Neural cell (in vitro differentiated cells): ENCODE measurements at regions not wholly inside any gene's neighbourhood (a gene's known extent, or its start where the extent isn't known, plus 50 kb on each side); places are given as distances from the start of the nearest gene placed in this dataset.

ENCODE experiments used
- H2AFZ ChIP-seq: fragments of 200-600, 300-800 bp; sonication (generic), shearing (Covaris generic); 2 replicates; pipeline ENCODE4 v1.6.0; 2014; ENCODE audit warnings: low read depth, mild to moderate bottlenecking, antibody characterized with exemption, low read length, moderate library complexity
- H3F3A ChIP-seq: fragments of 200-600 bp; shearing (Covaris generic); 2 replicates; pipeline ENCODE4 v1.6.1; 2016; ENCODE audit warnings: mild to moderate bottlenecking, moderate library complexity, mixed read lengths, antibody characterized with exemption, low read length; ENCODE audit not compliant: insufficient read depth, poor library complexity, severe bottlenecking
- H3K27ac ChIP-seq: fragments of 200-600, 300-800 bp; sonication (generic), shearing (Covaris generic); 2 replicates; pipeline ENCODE4 v1.5.1; 2014; ENCODE audit warnings: mild to moderate bottlenecking, low read length, moderate library complexity
- H3K27me3 ChIP-seq: fragments of 300-800, 200-600 bp; sonication (generic), shearing (Covaris generic); 2 replicates; pipeline ENCODE4 v1.6.0; 2014; ENCODE audit warnings: mild to moderate bottlenecking, low read depth, low read length, moderate library complexity; ENCODE audit not compliant: insufficient read depth
- H3K36me3 ChIP-seq: fragments of 300-800, 200-600 bp; sonication (generic), shearing (Covaris generic); 2 replicates; pipeline ENCODE4 v1.5.1; 2014; ENCODE audit warnings: mild to moderate bottlenecking, antibody characterized with exemption, low read length, moderate library complexity; ENCODE audit not compliant: insufficient read depth
- H3K4me2 ChIP-seq: fragments of 300-800, 200-600 bp; sonication (generic), shearing (Covaris generic); 2 replicates; pipeline ENCODE4 v1.6.0; 2014; ENCODE audit warnings: mild to moderate bottlenecking, low read length
- H3K4me3 ChIP-seq: fragments of 300-800, 200-600 bp; sonication (generic), shearing (Covaris generic); 2 replicates; pipeline ENCODE4 v1.5.1; 2014; ENCODE audit warnings: mild to moderate bottlenecking, low read length, moderate library complexity
- H3K79me2 ChIP-seq: fragments of 200-600 bp; shearing (Covaris generic); replicated peaks from 2 replicates; pipeline ENCODE4 v1.6.0; 2014; ENCODE audit warnings: mild to moderate bottlenecking, low read length, moderate library complexity; ENCODE audit not compliant: insufficient read depth
- H3K9ac ChIP-seq: fragments of 300-800, 200-600 bp; sonication (generic), shearing (Covaris generic); 2 replicates; pipeline ENCODE4 v1.6.1; 2016; ENCODE audit warnings: mild to moderate bottlenecking, low read length, mixed read lengths
- H3K9me2 ChIP-seq: fragments of 200-600 bp; shearing (Covaris generic); 2 replicates; pipeline ENCODE4 v1.6.1; 2016; ENCODE audit warnings: mild to moderate bottlenecking, low read length, mixed read lengths; ENCODE audit not compliant: insufficient read depth
- H3K9me3 ChIP-seq: fragments of 200-600, 300-800 bp; sonication (generic), shearing (Covaris generic); 2 replicates; pipeline ENCODE4 v1.6.1; 2016; ENCODE audit warnings: mild to moderate bottlenecking, mixed run types, low read length, moderate library complexity, mixed read lengths
- H4K20me1 ChIP-seq: fragments of 200-600 bp; shearing (Covaris generic); 2 replicates; pipeline ENCODE4 v1.6.1; 2016; ENCODE audit warnings: mild to moderate bottlenecking, mixed run types; ENCODE audit not compliant: insufficient read depth
- EP300 ChIP-seq: fragments of 450-650 bp; conservative IDR thresholded peaks from 2 replicates; pipeline ENCODE4 v1.6.1; 2014; ENCODE audit warnings: antibody characterized with exemption, mild to moderate bottlenecking, moderate library complexity; ENCODE audit not compliant: poor library complexity, severe bottlenecking
- EZH2 ChIP-seq: fragments of 200-600, 300-800 bp; shearing (Covaris generic), sonication (generic); IDR thresholded peaks from 2 replicates; pipeline ENCODE4 v1.6.1; 2014; ENCODE audit warnings: antibody characterized with exemption, low read length, borderline replicate concordance, mild to moderate bottlenecking; ENCODE audit not compliant: insufficient read depth, poor library complexity, severe bottlenecking
- MXI1 ChIP-seq: fragments of 450-650 bp; conservative IDR thresholded peaks from 2 replicates; pipeline ENCODE4 v1.6.1; 2014; ENCODE audit warnings: antibody characterized with exemption, mild to moderate bottlenecking; ENCODE audit not compliant: poor library complexity, severe bottlenecking
- POLR2AphosphoS5 ChIP-seq: IDR thresholded peaks from 2 replicates; pipeline ENCODE4 v1.6.1; 2012
- RAD21 ChIP-seq: fragments of 450-650 bp; conservative IDR thresholded peaks from 2 replicates; pipeline ENCODE4 v1.6.1; 2014; ENCODE audit warnings: antibody characterized with exemption, mild to moderate bottlenecking, moderate library complexity
- SMC3 ChIP-seq: fragments of 450-650 bp; conservative IDR thresholded peaks from 2 replicates; pipeline ENCODE4 v1.6.1; 2014; ENCODE audit warnings: antibody characterized with exemption, mild to moderate bottlenecking, moderate library complexity; ENCODE audit not compliant: poor library complexity
- TAF1 ChIP-seq: IDR thresholded peaks from 2 replicates; pipeline ENCODE4 v1.6.1; 2012; ENCODE audit warnings: low read depth
- TF ChIP-seq, protein P1 (sequence below): fragments of 450-650 bp; IDR thresholded peaks from 2 replicates; pipeline ENCODE4 v1.5.1; 2014; ENCODE audit warnings: antibody characterized with exemption, mild to moderate bottlenecking, moderate library complexity; ENCODE audit not compliant: poor library complexity, severe bottlenecking
- TF ChIP-seq, protein P2 (sequence below): IDR thresholded peaks from 2 replicates; pipeline ENCODE4 v1.6.1; 2012; ENCODE audit warnings: borderline replicate concordance

DNA sequence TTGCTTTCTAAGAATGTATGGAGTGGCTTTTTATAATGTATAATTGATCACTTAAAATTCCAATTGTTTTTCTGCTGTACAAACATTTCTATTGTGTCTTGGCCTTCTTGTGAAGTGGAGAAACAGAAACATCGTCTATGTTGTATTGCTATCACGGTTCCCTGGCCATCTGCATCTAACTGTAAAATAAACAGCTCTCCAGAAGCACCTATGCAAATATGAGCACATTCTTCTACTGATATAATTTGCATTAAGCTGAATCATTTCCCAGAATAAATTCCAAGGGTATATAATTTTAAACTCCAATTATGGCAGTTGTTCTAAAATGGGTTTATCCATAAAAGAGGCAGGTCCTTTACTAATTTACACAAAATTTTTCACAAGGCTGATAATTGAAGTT, 261.6 kb upstream of the STS start:
- Histone ChIP-seq H3F3A (no peaks in the 10 kb centered on the region), H3K4me2 (no peak overlapping the region), H3K9me2 (no peaks in the 10 kb centered on the region), H4K20me1 (no peaks in the 10 kb centered on the region), H3K9ac (no peak overlapping the region), H3K9me3 (no peaks in the 10 kb centered on the region), H3K27me3 (no peaks in the 10 kb centered on the region), H2AFZ (no peak overlapping the region), H3K4me3 (no peak overlapping the region), H3K36me3 (no peaks in the 10 kb centered on the region), H3K27ac (no peak overlapping the region), H3K79me2 (no peaks in the 10 kb centered on the region)
- no peak for TF ChIP-seq MXI1
- TF ChIP-seq, protein P1, sequence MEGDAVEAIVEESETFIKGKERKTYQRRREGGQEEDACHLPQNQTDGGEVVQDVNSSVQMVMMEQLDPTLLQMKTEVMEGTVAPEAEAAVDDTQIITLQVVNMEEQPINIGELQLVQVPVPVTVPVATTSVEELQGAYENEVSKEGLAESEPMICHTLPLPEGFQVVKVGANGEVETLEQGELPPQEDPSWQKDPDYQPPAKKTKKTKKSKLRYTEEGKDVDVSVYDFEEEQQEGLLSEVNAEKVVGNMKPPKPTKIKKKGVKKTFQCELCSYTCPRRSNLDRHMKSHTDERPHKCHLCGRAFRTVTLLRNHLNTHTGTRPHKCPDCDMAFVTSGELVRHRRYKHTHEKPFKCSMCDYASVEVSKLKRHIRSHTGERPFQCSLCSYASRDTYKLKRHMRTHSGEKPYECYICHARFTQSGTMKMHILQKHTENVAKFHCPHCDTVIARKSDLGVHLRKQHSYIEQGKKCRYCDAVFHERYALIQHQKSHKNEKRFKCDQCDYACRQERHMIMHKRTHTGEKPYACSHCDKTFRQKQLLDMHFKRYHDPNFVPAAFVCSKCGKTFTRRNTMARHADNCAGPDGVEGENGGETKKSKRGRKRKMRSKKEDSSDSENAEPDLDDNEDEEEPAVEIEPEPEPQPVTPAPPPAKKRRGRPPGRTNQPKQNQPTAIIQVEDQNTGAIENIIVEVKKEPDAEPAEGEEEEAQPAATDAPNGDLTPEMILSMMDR = no peak
- no peak for TF ChIP-seq POLR2AphosphoS5
- TF ChIP-seq, protein P2, sequence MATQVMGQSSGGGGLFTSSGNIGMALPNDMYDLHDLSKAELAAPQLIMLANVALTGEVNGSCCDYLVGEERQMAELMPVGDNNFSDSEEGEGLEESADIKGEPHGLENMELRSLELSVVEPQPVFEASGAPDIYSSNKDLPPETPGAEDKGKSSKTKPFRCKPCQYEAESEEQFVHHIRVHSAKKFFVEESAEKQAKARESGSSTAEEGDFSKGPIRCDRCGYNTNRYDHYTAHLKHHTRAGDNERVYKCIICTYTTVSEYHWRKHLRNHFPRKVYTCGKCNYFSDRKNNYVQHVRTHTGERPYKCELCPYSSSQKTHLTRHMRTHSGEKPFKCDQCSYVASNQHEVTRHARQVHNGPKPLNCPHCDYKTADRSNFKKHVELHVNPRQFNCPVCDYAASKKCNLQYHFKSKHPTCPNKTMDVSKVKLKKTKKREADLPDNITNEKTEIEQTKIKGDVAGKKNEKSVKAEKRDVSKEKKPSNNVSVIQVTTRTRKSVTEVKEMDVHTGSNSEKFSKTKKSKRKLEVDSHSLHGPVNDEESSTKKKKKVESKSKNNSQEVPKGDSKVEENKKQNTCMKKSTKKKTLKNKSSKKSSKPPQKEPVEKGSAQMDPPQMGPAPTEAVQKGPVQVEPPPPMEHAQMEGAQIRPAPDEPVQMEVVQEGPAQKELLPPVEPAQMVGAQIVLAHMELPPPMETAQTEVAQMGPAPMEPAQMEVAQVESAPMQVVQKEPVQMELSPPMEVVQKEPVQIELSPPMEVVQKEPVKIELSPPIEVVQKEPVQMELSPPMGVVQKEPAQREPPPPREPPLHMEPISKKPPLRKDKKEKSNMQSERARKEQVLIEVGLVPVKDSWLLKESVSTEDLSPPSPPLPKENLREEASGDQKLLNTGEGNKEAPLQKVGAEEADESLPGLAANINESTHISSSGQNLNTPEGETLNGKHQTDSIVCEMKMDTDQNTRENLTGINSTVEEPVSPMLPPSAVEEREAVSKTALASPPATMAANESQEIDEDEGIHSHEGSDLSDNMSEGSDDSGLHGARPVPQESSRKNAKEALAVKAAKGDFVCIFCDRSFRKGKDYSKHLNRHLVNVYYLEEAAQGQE = no peak
- no peak for TF ChIP-seq EZH2
- no peak for TF ChIP-seq TAF1
- TF ChIP-seq RAD21 = no peak
- no peak for TF ChIP-seq EP300
- TF ChIP-seq SMC3 = no peak

DNA sequence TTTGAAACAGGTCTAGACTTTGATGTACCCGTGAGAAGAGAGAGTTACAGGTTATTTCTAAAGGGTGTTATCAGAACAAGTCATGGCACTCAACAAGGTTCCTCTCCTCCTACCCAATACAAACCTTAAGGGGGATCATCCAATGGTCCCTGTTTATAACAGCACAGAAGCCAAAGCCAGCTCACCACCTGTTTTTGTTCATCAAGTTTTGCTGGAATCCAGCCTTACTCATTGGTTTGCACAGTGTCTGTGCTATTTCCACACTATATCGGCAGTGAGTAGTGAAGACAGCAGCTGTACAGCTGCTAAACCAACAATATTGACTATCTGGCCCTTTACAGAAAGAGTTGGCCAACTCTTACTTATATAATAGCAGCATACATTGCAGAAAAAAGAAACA, 262.1 kb upstream of the STS start:
- H4K20me1 ChIP-seq = no peaks in the 10 kb centered on the region
- no peaks in the 10 kb centered on the region for H3F3A ChIP-seq
- no peaks in the 10 kb centered on the region for H3K9me3 ChIP-seq
- TF ChIP-seq SMC3 (no peak), EP300 (no peak), MXI1 (no peak)
- TF ChIP-seq, protein P1 = no peak
- TF ChIP-seq, protein P2 = no peak
- H3K4me2 ChIP-seq = no peak overlapping the region
- no peak overlapping the region for H3K4me3 ChIP-seq
- H2AFZ ChIP-seq = no peak overlapping the region
- no peak overlapping the region for H3K9ac ChIP-seq
- H3K36me3 ChIP-seq = no peaks in the 10 kb centered on the region
- H3K79me2 ChIP-seq = no peaks in the 10 kb centered on the region
- H3K27me3 ChIP-seq = no peaks in the 10 kb centered on the region
- H3K9me2 ChIP-seq = no peaks in the 10 kb centered on the region
- H3K27ac ChIP-seq = no peak overlapping the region
